IMR-90 (cell line): ENCODE measurements at regions not wholly inside any gene's neighbourhood (a gene's known extent, or its start where the extent isn't known, plus 50 kb on each side); places are given as distances from the start of the nearest gene placed in this dataset.

ENCODE experiments used
- ATAC-seq: fragments of 200-7000 bp; cut with Tn5 transposase; 2 replicates; pipeline ENCODE4 v1.9.1; 2020; ENCODE audit warnings: low read depth, mild to moderate bottlenecking, moderate library complexity
- BruUV-seq: library from RNA; stranded (reverse); fragments of 400-500 nt; replicated peaks from 2 replicates; lab custom pipeline; 2021; lab: Mats Ljungman, UMichigan
- CTCF ChIA-PET: fragments of 300-600 bp; formaldehyde crosslinking; extraction: SDS; loops from one replicate; lab custom pipeline; 2021; ENCODE audit warnings: antibody characterized with exemption; lab: Yijun Ruan, JAX
- POLR2A ChIA-PET: fragments of 300-600 bp; sonication (Branson Sonifier 250); formaldehyde crosslinking; loops from one replicate; lab custom pipeline; 2022; ENCODE audit warnings: antibody characterized with exemption; ENCODE audit not compliant: unreplicated experiment; lab: Charles Lee
- DNase-seq: peaks from one replicate; pipeline ENCODE4 v3.0.0; 2013
- H2AFZ ChIP-seq: replicated peaks from 2 replicates; pipeline ENCODE3; 2013; ENCODE audit warnings: low read length, mild to moderate bottlenecking; ENCODE audit not compliant: poor library complexity
- H2AK5ac ChIP-seq: 2 replicates; pipeline ENCODE4 v1.6.1; 2013; ENCODE audit warnings: low read depth, low read length, inconsistent platforms
- H2AK9ac ChIP-seq: replicated peaks from 2 replicates; pipeline ENCODE3; 2013; ENCODE audit warnings: mild to moderate bottlenecking, low read depth, low read length, moderate library complexity; ENCODE audit not compliant: poor library complexity
- H2BK120ac ChIP-seq: 2 replicates; pipeline ENCODE4 v1.6.1; 2013; ENCODE audit warnings: low read depth, low read length, inconsistent platforms
- H2BK15ac ChIP-seq: 3 replicates; pipeline ENCODE4 v1.6.1; 2013; ENCODE audit warnings: low read depth, low read length, inconsistent platforms
- H2BK20ac ChIP-seq: 2 replicates; pipeline ENCODE4 v1.6.1; 2013; ENCODE audit warnings: low read depth, mild to moderate bottlenecking, inconsistent platforms, low read length, moderate library complexity
- H2BK5ac ChIP-seq: 2 replicates; pipeline ENCODE4 v1.6.1; 2013; ENCODE audit warnings: mild to moderate bottlenecking, low read depth, low read length, inconsistent platforms; ENCODE audit not compliant: poor library complexity, severe bottlenecking
- H3K14ac ChIP-seq: replicated peaks from 2 replicates; pipeline ENCODE4 v1.6.1; 2013; ENCODE audit warnings: low read depth, low read length, inconsistent platforms
- H3K18ac ChIP-seq: 2 replicates; pipeline ENCODE4 v1.6.1; 2013; ENCODE audit warnings: low read depth, low read length, control low read depth
- H3K23ac ChIP-seq: 2 replicates; pipeline ENCODE4 v1.6.1; 2013; ENCODE audit warnings: low read depth, low read length, inconsistent platforms
- H3K27ac ChIP-seq: 2 replicates; pipeline ENCODE4 v1.5.1; 2013; ENCODE audit warnings: mild to moderate bottlenecking, control low read depth, low read length; ENCODE audit not compliant: insufficient read depth
- H3K27me3 ChIP-seq: 2 replicates; pipeline ENCODE4 v1.6.1; 2013; ENCODE audit warnings: low read length; ENCODE audit not compliant: control insufficient read depth, insufficient read depth
- H3K36me3 ChIP-seq: 2 replicates; pipeline ENCODE4 v1.6.1; 2013; ENCODE audit warnings: low read length, mixed read lengths; ENCODE audit not compliant: control insufficient read depth, insufficient read depth
- H3K4ac ChIP-seq: 2 replicates; pipeline ENCODE4 v1.6.1; 2013; ENCODE audit warnings: low read depth, low read length, inconsistent platforms
- H3K4me1 ChIP-seq: 2 replicates; pipeline ENCODE4 v1.6.1; 2013; ENCODE audit warnings: low read length, mixed read lengths; ENCODE audit not compliant: control insufficient read depth, insufficient read depth
- H3K4me2 ChIP-seq: 2 replicates; pipeline ENCODE4 v1.6.1; 2013; ENCODE audit warnings: low read depth, mild to moderate bottlenecking, control low read depth, low read length, moderate library complexity
- H3K4me3 ChIP-seq: 2 replicates; pipeline ENCODE4 v1.5.1; 2013; ENCODE audit warnings: low read depth, mild to moderate bottlenecking, control low read depth, low read length, moderate library complexity; ENCODE audit not compliant: insufficient read depth
- H3K56ac ChIP-seq: 2 replicates; pipeline ENCODE4 v1.6.1; 2013; ENCODE audit warnings: low read length, inconsistent platforms; ENCODE audit not compliant: insufficient read depth; ENCODE audit errors: extremely low read depth
- H3K79me1 ChIP-seq, 2 experiments: 2 replicates each; pipeline ENCODE4 v1.6.1; 2013; ENCODE audit warnings: low read length in 2 of 2, inconsistent platforms in 1 of 2, low read depth in 1 of 2
- H3K9ac ChIP-seq: 2 replicates; pipeline ENCODE4 v1.6.1; 2013; ENCODE audit warnings: low read depth, low read length, control low read depth
- H3K9me1 ChIP-seq: 2 replicates; pipeline ENCODE4 v1.6.1; 2013; ENCODE audit warnings: low read length, inconsistent platforms; ENCODE audit not compliant: insufficient read depth
- H3K9me3 ChIP-seq: 2 replicates; pipeline ENCODE4 v1.6.1; 2013; ENCODE audit warnings: low read length; ENCODE audit not compliant: control insufficient read depth, insufficient read depth
- H4K20me1 ChIP-seq: 2 replicates; pipeline ENCODE4 v1.6.1; 2013; ENCODE audit warnings: low read length, inconsistent platforms; ENCODE audit not compliant: insufficient read depth
- H4K5ac ChIP-seq: 2 replicates; pipeline ENCODE4 v1.6.1; 2013; ENCODE audit warnings: mild to moderate bottlenecking, low read depth, low read length, control low read depth
- H4K8ac ChIP-seq, 2 experiments: 2 replicates each; pipeline ENCODE4 v1.6.1; 2013; ENCODE audit warnings: low read depth in 2 of 2, low read length in 2 of 2, control low read depth in 1 of 2, inconsistent platforms in 1 of 2
- H4K91ac ChIP-seq: 2 replicates; pipeline ENCODE4 v1.6.1; 2013; ENCODE audit warnings: low read depth, low read length, inconsistent platforms; ENCODE audit not compliant: insufficient read depth
- BHLHE40 ChIP-seq: fragments of 150-350 bp; IDR thresholded peaks from 2 replicates; pipeline ENCODE4 v1.6.1; 2016; ENCODE audit warnings: mild to moderate bottlenecking, low read depth, low read length
- MAFK ChIP-seq: IDR thresholded peaks from 2 replicates; pipeline ENCODE4 v1.6.1; 2012; ENCODE audit warnings: low read depth, low read length, improper control_type of control experiment
- RAD21 ChIP-seq: IDR thresholded peaks from 2 replicates; pipeline ENCODE4 v1.6.1; 2012; ENCODE audit warnings: low read length, improper control_type of control experiment
- SMC3 ChIP-seq: fragments of 150-350 bp; IDR thresholded peaks from 2 replicates; pipeline ENCODE4 v1.6.1; 2016; ENCODE audit warnings: low read depth, mild to moderate bottlenecking, antibody characterized with exemption, low read length, moderate library complexity
- USF2 ChIP-seq: fragments of 150-350 bp; IDR thresholded peaks from 2 replicates; pipeline ENCODE4 v1.6.1; 2017; ENCODE audit warnings: mild to moderate bottlenecking, antibody characterized with exemption, low read length, low read depth
- WGBS, 2 experiments: methylation state at CpG; one replicate each; pipeline versions ENCODE4 v1.1.5 to v1.1.7; 2013; ENCODE audit warnings: missing lambda C conversion rate in 2 of 2; ENCODE audit not compliant: insufficient read length in 1 of 2; ENCODE audit errors: extremely low coverage in 2 of 2; 5-methylcytosine and 5-hydroxymethylcytosine counted together
- dilution Hi-C: fragments of 300-500 bp; cut with HindIII; formaldehyde crosslinking; loops from one replicate; pipeline ENCODE4 v1.14.3; 2018; ENCODE audit warnings: low sequenced_read_pairs; ENCODE audit not compliant: unreplicated experiment
- in situ Hi-C: fragments of 300-500 bp; cut with MboI; formaldehyde crosslinking; loops from 3 replicates; pipeline ENCODE4 v1.14.3; 2019; ENCODE audit warnings: low sequenced_read_pairs, inconsistent platforms, mixed read lengths
- intact Hi-C: fragments of 100-400 bp; cut with micrococcal nuclease; formaldehyde crosslinking; loops from 2 replicates; pipeline ENCODE4 v1.10.0; 2022

GRCh38 chr15:31203999-31204398, 102.5 kb upstream of the TRPM1 start:
- H3K9ac ChIP-seq, result no peak overlapping the region
- ChIA-PET CTCF (no interaction called here), POLR2A (no interaction called here)
- H3K14ac ChIP-seq, result no peak overlapping the region
- H2AK9ac ChIP-seq, result no peak overlapping the region
- no peak overlapping the region for H4K91ac ChIP-seq
- no CpG with 5 or more reads among the region's 8 CpGs for WGBS, 2 experiments
- H2AK5ac ChIP-seq, result no peak overlapping the region
- H4K8ac ChIP-seq, result no peak overlapping the region
- no peak overlapping the region for H3K27ac ChIP-seq
- TF ChIP-seq SMC3, result no peak
- no peak for TF ChIP-seq BHLHE40
- TF ChIP-seq RAD21, result no peak
- no peak for TF ChIP-seq MAFK
- TF ChIP-seq USF2, result no peak
- H4K5ac ChIP-seq, result no peak overlapping the region
- no peak overlapping the region for H3K4me2 ChIP-seq
- no peaks in the 10 kb centered on the region for H3K36me3 ChIP-seq
- no peaks in the 10 kb centered on the region for H3K4me1 ChIP-seq
- intact Hi-C loops, result no loop called here
- no TSS peak for BruUV-seq
- H2BK15ac ChIP-seq, result no peak overlapping the region
- peaks cover 49% of the 10 kb centered on the region for H3K27me3 ChIP-seq
- in situ Hi-C loops, result loop anchor here (10.0 kb wide), 1 partner anchor 111 kb away; no protein-coding TSS in a partner anchor
- H3K79me1 ChIP-seq, result no peaks in the 10 kb centered on the region
- no peak overlapping the region for H3K4ac ChIP-seq
- DNase-seq, result no peak
- dilution Hi-C loops, result no loop called here
- H3K9me1 ChIP-seq, result no peaks in the 10 kb centered on the region
- no peaks in the 10 kb centered on the region for H4K20me1 ChIP-seq
- no peak overlapping the region for H2BK20ac ChIP-seq
- H3K56ac ChIP-seq, result no peak overlapping the region
- no peak overlapping the region for H2BK120ac ChIP-seq
- no peak overlapping the region for H3K23ac ChIP-seq
- H2BK5ac ChIP-seq, result no peak overlapping the region
- no peak for ATAC-seq
- no peak overlapping the region for H2AFZ ChIP-seq
- no peak overlapping the region for H3K4me3 ChIP-seq
- no peaks in the 10 kb centered on the region for H3K9me3 ChIP-seq
- H3K18ac ChIP-seq, result no peak overlapping the region
